ENCODE measurements at regions not wholly inside any gene's neighbourhood (a gene's known extent, or its start where the extent isn't known, plus 50 kb on each side); places are given as distances from the start of the nearest gene placed in this dataset.

DNA sequence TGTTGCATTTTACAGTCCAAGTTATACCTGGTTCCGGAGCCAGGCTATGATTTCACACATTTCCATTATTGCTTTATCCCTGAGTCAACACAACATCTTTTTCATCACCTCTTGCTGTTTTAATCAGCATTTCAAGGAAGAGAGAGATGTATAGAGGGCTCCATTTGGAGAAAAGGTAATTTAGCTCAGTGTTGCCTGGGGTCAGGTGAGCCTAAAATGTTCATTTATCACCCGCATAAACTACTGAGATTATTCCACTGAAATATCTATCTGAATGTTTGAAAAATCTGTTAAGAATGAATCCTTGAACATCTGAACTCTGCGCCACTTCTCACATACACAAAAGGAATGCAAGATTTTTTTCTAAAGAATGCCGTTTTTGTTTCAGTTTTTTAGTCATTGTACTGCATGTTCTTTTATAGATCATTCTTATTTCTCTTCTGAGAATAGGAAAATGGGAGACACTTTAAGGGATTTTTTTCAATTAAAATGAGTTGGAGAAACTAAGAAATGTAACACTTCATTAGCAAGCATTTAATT is 51.5 kb upstream of the AGTR1 start:
- DNase-seq (ENCODE audit: insufficient read length, low spot score) (no peak), FAIRE-seq (no peak)
- TF ChIP-seq TAF1 (IDR thresholded peaks at IDR 0.05; ENCODE audit: low read depth, low read length), result no peak
- TF ChIP-seq POU2F2 (IDR thresholded peaks at IDR 0.05; ENCODE audit: low read depth, low read length), result no peak
- no peak for TF ChIP-seq SPI1 (IDR thresholded peaks at IDR 0.05; ENCODE audit: low read depth, low read length)
- TF ChIP-seq POLR2AphosphoS5 (IDR thresholded peaks at IDR 0.05; ENCODE audit: low read depth, low read length), result no peak
- no peak for TF ChIP-seq POLR2A (IDR thresholded peaks at IDR 0.05; ENCODE audit: low read depth, low read length)
- TF ChIP-seq PAX5 (IDR thresholded peaks at IDR 0.05; ENCODE audit: insufficient read depth, low read length, severe bottlenecking), result no peak

Measured in GM12891 (cell line).